ENCODE measurements at regions not wholly inside any gene's neighbourhood (a gene's known extent, or its start where the extent isn't known, plus 50 kb on each side); places are given as distances from the start of the nearest gene placed in this dataset.
"Not testable (repeated sequence)": the region's sequence is repeated elsewhere in the genome, so short reads cannot be mapped to it uniquely, and the experiment has no call there.

GRCh38 chr21:21897275-21897883 is 899.2 kb downstream of the NCAM2 start:
- intact Hi-C loops (cut with micrococcal nuclease), result no loop called here
- H3K4me3 ChIP-seq, result no peak overlapping the region
- no peak overlapping the region for H3K27ac ChIP-seq (replicated peaks)
- H3K36me3 ChIP-seq, result no peaks in the 10 kb centered on the region
- no peaks in the 10 kb centered on the region for H3K27me3 ChIP-seq (ENCODE audit: low read depth)
- no peaks in the 10 kb centered on the region for H3K4me1 ChIP-seq
- no peak for DNase-seq
- H3K9me3 ChIP-seq (replicated peaks), result peaks cover 34% of the 10 kb centered on the region
- TF ChIP-seq CTCF (IDR thresholded peaks at IDR 0.05; ENCODE audit: borderline replicate concordance), result no peak

GRCh38 chr21:21898801-21899200 is 900.6 kb downstream of the NCAM2 start:
- Histone ChIP-seq H3K27me3 (ENCODE audit: low read depth) (no peaks in the 10 kb centered on the region), H3K4me3 (no peak overlapping the region), H3K4me1 (no peaks in the 10 kb centered on the region), H3K27ac (replicated peaks) (no peak overlapping the region), H3K9me3 (replicated peaks) (peaks cover 19% of the 10 kb centered on the region), H3K36me3 (no peaks in the 10 kb centered on the region)
- no peak for DNase-seq
- intact Hi-C loops (cut with micrococcal nuclease), result no loop called here
- TF ChIP-seq CTCF (IDR thresholded peaks at IDR 0.05; ENCODE audit: borderline replicate concordance), result no peak

- DNase-seq; H3K4me3 ChIP-seq; H3K9me3 ChIP-seq (replicated peaks); H3K27me3 ChIP-seq (ENCODE audit: low read depth); H3K4me1 ChIP-seq; H3K27ac ChIP-seq (replicated peaks); intact Hi-C loops (cut with micrococcal nuclease); H3K36me3 ChIP-seq: not testable (repeated sequence)
These were observed 904.2 kb downstream of the NCAM2 start for GRCh38 chr21:21902416-21902815.

- no peak for TF ChIP-seq CTCF (IDR thresholded peaks at IDR 0.05; ENCODE audit: borderline replicate concordance)
- Histone ChIP-seq H3K36me3 (no peaks in the 10 kb centered on the region), H3K4me1 (no peaks in the 10 kb centered on the region), H3K9me3 (replicated peaks) (peaks cover 14% of the 10 kb centered on the region), H3K27me3 (ENCODE audit: low read depth) (no peaks in the 10 kb centered on the region), H3K27ac (replicated peaks) (no peak overlapping the region), H3K4me3 (no peak overlapping the region)
- intact Hi-C loops (cut with micrococcal nuclease), result no loop called here
- no peak for DNase-seq
These were observed 909.1 kb downstream of the NCAM2 start for GRCh38 chr21:21907271-21907670.

GRCh38 chr21:21915816-21916215 is 917.6 kb downstream of the NCAM2 start:
- intact Hi-C loops (cut with micrococcal nuclease), result no loop called here
- no peak for TF ChIP-seq CTCF (IDR thresholded peaks at IDR 0.05; ENCODE audit: borderline replicate concordance)
- no peak overlapping the region for H3K27ac ChIP-seq (replicated peaks)
- H3K27me3 ChIP-seq (ENCODE audit: low read depth), result no peaks in the 10 kb centered on the region
- no peaks in the 10 kb centered on the region for H3K36me3 ChIP-seq
- DNase-seq, result no peak
- no peaks in the 10 kb centered on the region for H3K9me3 ChIP-seq (replicated peaks)
- H3K4me3 ChIP-seq, result no peak overlapping the region
- no peaks in the 10 kb centered on the region for H3K4me1 ChIP-seq

- Histone ChIP-seq H3K36me3 (no peaks in the 10 kb centered on the region), H3K4me3 (no peak overlapping the region), H3K9me3 (replicated peaks) (no peaks in the 10 kb centered on the region), H3K4me1 (no peaks in the 10 kb centered on the region), H3K27me3 (ENCODE audit: low read depth) (no peaks in the 10 kb centered on the region), H3K27ac (replicated peaks) (no peak overlapping the region)
- peak; percentile 57 for TF ChIP-seq CTCF (IDR thresholded peaks at IDR 0.05; ENCODE audit: borderline replicate concordance)
- intact Hi-C loops (cut with micrococcal nuclease), result no loop called here
- DNase-seq, result no peak
These were observed 923.4 kb downstream of the NCAM2 start for GRCh38 chr21:21921410-21922232.

All from left ventricle myocardium inferior (tissue), 1 donor.